ENCODE measurements at regions not wholly inside any gene's neighbourhood (a gene's known extent, or its start where the extent isn't known, plus 50 kb on each side); places are given as distances from the start of the nearest gene placed in this dataset.
"Not testable (repeated sequence)": the region's sequence is repeated elsewhere in the genome, so short reads cannot be mapped to it uniquely, and the experiment has no call there.

DNA sequence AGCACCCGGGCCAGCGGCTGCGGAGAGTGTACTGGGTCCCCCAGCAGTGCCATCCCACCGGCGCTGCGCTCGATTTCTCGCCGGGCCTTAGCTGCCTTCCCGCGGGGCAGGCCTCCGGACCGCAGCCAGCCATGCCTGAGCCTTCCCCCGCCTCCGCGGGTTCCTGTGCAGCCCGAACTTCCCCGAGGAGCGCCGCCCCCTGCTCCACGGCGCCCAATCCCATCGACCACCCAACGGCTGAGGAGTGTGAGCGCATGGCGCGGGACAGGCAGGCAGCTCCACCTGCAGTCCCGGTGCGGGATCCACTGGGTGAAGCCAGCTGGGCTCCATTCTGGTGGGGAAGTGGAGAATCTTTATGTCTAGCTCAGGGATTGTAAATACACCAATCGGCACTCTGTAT, 325.4 kb downstream of the PPP1R3A start:
- DNase-seq (ENCODE audit: low read depth) = not testable (repeated sequence)

DNA sequence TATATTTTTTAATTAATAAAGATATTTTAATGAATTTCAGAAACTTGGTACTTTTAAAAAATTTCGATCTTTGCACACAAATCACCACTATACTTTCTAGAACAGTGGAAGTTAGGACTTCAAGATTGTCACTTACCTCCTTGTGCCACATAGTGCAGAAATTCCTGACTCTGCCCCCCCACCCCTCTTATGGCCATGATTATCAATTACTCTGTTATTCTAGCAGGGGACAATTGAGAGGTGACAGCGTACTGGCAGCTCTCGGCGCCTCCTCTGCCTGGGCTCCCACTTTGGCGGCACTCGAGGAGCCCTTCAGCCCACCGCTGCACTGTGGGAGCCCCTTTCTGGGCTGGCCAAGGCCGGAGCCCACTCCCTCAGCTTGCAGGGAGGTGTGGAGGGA, 325.9 kb downstream of the PPP1R3A start:
- DNase-seq (ENCODE audit: low read depth) = not testable (repeated sequence)

DNA sequence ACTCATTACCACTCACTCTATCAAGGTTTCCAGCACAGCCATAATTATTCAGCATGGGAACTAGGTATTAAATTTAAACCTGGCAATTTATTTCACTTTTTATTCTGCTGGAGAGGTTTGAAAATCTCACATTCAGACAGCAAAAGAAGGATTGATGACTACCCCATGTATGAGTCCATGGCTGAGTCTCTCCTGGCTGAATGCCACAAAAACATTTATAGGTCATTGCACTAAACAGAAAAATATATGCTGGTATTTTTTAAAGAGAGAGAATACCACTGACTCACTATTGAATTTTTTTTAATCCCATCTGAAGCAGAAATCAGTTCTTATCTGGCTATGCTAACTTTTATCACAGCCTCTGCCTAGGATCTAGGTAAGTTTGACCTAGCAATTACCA, 336.3 kb downstream of the PPP1R3A start:
- DNase-seq (ENCODE audit: low read depth) = no peak

DNA sequence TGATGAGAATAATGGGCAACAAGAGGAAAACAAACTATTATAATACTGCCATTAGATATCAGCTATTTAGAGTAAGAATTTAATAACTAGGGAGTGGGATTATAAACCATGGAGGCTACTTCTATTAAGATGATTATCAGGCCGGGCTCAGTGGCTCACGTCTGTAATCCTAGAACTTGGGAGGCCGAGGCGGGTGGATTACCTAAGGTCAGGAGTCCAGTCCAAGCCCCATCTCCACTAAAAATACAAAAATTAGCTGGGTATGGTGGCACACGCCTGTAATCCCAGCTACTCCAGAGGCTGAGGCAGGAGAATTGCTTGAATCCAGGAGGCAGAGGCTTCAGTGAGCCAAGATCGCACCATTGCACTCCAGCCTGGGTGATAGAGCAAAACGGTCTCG, 355.6 kb downstream of the PPP1R3A start:
- DNase-seq (ENCODE audit: low read depth) = not testable (repeated sequence)

DNA sequence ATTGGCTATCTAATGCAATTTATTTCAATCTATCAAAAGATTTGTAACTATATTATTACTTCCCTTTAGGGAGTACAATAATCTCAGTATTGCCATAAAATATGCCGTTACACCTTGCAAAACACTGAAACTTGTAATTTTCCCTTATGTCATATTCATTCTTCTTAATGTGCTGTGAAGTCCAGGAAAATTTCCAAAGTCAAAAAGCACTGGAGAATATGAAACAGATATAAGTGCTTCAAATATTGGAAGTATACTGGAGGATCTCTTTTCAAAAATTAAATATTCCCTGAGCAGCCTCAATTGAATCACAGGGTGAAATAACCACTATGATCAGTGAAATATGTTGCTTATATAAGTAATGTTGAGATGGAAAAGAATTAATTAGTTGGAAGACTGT, 356.0 kb downstream of the PPP1R3A start:
- no peak for DNase-seq (ENCODE audit: low read depth)

DNA sequence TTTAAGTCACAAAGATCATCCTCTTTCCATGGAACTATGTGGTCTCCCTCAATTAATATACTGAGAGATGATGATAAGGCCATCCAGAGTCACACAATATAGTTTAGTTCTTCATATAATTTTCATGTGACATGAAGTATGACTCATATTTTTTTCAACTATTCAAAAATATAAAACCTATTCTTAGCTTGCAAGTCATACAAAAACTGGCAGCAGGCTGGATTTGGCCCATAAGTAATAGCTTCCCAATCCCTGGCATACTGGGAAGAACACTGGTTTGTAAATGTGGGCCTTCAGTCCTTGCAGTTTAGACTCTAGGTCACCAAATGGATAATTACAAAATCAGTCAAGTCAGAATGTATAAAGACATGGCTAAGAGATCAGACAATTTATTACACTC, 356.6 kb downstream of the PPP1R3A start:
- no peak for DNase-seq (ENCODE audit: low read depth)

DNA sequence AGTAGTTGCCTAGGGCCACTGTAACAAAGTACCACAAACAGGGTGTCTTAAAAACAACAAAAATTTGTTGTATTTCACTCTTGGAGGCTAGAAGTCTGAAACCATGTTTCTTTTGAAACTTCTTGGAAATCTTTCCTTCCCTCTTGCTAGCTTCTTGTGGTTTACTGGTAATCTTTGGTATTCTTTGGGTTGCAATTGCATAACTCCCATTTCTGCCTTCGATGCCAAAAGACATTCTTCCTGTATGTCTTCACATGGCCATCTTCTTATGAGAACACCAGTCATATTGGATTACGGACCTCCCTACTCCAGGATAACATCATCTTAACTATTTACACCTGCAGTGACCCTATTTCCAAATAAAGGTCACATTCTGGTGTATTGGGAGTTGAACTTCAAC, 357.4 kb downstream of the PPP1R3A start:
- no peak for DNase-seq (ENCODE audit: low read depth)

DNA sequence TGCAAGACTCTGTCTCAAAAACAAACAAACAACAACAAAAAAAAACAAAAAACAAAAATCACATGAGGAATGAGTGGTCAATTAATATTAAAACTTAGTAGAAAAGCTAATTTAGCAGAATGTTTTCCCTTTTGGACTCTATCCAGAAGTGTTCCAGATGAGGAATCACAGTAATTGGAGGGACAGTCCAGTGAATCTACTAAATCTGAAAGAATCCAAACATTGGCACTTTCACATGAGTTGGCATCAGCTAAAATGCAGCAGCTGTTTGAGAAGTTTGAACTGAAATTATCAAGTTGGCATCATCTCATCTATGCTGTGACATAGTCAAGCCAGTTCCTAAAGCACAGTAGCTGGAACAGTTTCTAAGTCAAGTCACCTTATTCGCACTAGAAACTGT, 367.8 kb downstream of the PPP1R3A start:
- DNase-seq (ENCODE audit: low read depth) = no peak

DNA sequence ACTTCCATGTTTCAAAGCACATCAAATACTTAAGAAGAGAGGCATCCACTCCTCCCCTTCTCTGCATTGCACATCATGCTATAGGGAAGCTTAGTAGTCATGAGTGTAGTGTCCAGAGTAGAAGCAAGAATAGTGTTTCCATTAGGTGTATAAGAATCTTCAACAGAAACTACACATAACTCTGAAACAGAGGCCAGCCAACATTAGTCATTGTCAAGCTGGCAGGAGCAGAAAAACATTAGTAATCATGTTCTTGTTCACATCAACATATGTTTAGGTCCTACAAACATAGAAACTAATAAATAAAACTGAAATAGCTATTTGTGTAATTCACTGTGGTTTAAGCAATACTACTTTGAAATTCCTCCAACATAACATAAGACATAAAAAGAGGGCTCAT, 370.2 kb downstream of the PPP1R3A start:
- no peak for DNase-seq (ENCODE audit: low read depth)

DNA sequence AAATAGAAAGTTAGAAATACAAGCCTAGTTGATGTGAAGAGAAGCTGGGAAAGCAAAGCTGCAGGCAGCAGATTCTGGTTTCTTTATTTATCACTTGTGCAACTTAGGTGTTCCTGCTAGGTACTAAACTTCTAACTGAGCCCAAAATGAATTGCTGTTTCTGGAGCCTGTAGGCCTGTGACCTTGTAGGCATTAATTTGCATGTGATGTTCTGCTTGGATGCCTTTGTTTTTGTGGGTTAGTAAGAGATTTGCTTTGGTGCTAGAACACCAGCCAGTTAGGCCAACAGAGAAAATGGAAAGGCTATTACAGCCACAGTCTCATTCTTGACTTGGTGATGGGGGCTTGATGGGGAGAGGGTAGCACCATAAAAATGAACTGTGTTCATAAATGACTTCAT, 370.7 kb downstream of the PPP1R3A start:
- DNase-seq (ENCODE audit: low read depth) = no peak

DNA sequence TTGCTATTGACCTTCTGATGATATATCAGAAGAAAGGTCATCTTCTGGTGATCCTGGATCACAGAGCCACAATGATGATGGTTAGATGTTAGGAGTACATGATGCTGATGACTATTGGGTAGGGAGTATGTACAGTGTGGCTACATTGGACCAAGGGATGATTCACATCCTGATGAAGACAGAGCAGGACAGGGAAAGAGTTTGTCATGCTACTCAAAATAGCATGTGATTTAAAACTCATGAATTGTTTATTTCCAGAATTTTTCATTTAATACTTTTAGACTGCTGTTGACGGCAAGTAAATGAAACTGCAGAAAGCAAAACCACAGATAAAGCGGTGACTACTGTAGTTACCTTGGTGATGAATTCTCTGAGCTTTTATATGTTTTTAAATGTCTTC, 397.3 kb downstream of the PPP1R3A start:
- DNase-seq (ENCODE audit: low read depth) = no peak

DNA sequence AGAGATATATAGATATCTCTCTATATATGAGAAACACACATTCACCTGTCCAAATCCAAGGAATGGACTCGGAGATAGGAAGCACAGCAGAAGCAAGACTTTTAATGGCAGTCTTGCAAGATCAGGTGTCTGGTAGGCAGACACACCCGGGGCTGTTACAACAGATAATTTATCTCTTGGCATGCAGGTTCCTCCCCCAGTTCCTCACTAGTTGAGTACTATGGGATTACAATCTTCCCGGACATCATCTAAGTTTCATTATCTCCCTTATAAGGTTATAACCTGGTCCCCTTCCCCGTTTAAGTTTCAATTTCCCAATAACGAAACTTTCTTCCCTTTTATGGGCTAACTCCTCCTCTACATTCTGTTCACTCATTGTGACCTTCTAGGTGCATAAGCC, 399.3 kb downstream of the PPP1R3A start:
- no peak for DNase-seq (ENCODE audit: low read depth)

DNA sequence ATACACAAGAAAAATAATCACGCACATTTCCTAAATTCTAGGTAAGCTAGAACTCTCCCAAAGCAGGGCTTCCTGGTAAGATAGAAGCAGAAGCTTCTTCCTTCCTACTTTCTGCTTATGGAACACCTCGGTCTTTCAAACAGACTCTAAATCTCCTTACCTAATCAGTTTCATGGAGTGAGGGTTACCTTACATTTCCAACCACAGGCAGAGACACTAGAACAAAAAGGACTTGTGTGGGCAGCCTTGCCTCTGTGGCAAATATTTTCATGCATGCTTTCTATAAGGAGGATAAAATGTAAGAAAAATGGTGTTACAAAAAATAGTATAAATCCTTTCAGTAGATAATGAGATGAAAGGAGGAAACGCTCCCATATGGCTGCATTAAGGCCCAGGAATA, 386.3 kb upstream of the SMIM30 start:
- DNase-seq (ENCODE audit: low read depth) = no peak

DNA sequence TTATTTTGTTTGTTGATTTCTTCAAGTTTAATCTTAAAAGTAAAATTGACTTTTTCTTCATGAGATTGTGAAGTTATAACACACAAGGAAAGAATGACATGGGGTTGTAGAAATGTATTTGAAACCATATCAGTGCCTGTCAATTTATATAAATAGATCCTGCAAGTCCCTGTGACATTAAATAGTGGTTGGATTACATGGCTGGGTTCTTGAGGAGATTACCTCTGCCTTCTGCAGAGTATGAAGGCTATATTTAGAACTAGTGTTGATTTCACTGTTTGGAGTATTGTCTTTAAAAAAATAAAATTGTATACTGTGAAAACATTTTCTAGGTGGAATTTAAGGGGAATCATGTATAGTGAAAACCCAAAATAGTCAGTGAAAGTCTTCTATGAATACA, 385.8 kb upstream of the SMIM30 start:
- no peak for DNase-seq (ENCODE audit: low read depth)

DNA sequence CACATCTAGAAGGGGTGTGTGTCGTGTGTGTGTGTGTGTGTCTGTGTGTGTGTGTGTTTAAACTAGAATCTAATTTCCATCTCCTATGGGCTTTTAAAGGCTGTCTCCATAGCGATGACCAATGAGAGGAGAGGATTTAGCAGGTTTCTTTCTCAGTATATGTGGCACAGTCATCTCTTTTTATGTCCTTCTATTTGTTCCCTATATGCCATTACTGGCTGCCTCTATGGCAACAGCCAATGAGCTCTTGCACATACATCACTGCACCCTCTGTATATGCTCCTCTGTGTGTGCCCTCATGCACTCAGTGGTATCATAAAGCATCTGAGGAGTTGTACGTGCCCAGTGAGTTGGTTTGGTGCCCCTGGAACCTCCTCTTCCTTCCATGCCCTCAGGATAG, 378.2 kb upstream of the SMIM30 start:
- not testable (repeated sequence) for DNase-seq (ENCODE audit: low read depth)

DNA sequence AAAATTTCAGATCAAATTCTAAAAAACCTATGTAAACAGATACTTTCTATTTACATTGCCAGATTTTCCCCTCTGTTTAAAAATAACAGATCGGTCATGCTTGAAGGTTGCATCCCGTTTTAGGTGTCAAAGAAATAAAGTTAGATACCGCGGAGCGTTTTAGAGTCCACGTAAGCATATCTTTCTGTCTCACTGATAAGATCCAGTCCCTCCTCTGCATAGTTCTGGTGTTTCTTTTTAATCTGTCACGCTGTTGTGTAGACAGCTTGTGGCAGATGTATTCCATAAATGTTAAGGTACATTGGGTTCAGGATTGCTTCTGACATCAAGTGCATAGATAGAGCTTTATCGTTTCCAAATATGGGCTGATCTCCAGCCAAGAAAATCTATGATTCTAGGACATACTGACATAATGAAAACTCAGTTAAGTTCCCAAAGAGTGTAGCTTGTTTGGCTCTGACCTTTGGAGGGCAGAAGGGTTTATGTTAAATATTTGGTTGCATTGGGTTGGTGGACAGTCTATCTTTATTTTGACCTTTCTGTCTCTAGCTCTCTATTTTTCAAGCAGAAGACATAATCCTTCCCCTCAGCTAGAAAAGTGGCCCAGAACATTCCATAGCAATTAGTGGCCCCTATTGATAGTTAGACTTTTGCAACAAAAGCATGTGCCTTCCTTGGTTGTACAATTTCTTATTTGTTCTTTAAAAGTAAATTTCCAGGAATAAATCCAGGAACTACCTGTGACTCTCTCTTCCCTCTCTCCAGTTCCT, 376.6 kb upstream of the SMIM30 start:
- DNase-seq (ENCODE audit: low read depth) = not testable (repeated sequence)

DNA sequence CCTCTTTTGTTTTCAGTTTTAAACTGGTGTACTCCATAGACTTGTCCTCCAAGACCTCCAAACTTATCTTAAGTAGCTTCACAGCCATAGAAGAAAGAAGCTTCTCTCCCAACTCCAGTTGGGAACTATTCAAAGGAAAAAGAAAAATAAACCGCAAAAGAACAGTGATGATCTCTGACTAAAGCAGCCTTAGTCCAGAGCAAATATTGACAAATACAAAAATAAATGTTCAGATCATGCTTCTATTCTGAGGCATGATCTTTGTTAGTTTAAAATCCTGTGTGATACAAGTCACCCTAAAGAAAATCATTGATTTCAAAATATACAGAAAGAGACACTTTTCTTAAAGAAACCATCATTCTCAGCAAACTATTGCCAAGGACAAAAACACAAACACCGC, 373.0 kb upstream of the SMIM30 start:
- DNase-seq (ENCODE audit: low read depth) = no peak

DNA sequence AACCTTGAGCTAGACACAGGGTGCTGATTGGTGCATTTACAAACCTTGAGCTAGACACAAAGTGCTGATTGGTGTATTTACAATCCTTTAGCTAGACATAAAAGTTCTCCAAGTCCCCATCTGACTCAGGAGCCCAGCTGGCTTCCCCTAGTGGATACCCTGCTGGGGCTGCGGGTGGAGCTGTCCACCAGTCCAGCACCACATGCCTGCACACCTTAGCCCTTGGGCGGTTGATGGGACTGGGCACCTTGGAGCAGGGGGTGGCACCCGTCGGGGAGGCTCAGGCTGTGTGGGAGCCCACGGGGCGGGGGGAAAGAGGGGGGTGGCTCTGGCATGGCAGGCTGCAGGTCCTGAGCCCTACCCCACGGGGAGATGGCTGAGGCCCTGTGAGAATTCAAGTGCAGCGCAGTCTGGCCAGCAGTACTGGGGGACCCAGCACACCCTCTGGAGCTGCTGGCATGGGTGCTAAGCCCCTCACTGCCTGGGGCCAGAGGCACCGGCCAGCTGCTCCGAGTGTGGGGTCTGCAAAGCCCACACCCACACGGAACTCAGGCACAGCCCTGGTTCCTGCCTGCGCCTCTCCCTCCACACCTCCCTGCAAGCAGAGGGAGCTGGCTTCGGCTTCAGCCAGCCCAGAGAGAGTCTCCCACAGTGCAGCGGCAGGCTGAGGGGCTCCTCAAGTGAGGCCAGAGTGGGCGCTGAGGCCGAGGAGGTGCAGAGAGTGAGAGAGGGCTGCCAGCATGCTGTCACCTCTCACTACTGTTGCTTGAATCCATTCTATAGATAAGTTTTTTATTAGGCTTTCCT, 369.8 kb upstream of the SMIM30 start:
- DNase-seq (ENCODE audit: low read depth) = no peak

DNA sequence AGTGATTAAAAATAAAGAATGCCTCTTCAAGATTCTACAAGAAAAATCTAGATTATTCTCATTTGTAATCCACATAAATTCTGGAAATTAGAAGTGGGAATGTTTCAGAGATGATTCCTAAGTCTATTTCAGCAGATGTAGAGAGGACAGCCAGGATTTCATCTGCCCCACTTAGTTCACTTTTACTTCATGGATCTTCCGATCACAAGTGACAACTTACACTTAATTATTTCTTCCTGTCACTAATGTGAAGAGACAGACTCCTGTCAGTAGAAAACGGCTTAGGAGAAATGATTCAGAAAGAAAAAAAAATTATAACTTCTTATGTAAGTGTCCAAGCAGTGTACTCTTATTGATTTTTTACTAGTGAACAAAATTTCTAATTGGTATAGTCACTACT, 368.2 kb upstream of the SMIM30 start:
- DNase-seq (ENCODE audit: low read depth) = no peak

DNA sequence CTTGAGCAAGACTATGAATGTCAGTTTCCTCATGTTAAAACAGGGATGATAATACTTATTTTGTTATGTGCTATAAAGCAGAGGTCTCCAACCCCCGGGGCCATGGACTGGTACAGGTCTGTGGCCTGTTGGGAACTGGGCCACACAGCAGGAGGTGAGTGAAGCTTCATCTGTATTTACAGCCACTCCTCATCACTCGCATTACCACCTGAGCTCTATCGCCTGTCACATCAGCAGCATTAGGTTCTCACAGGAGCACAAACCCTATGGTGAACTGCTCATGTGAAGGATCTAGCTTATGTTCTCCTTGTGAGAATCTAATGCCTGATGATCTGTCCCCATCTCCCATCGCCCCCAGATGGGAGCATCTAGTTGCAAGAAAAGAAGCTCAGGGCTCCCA, 365.3 kb upstream of the SMIM30 start:
- DNase-seq (ENCODE audit: low read depth) = no peak

DNA sequence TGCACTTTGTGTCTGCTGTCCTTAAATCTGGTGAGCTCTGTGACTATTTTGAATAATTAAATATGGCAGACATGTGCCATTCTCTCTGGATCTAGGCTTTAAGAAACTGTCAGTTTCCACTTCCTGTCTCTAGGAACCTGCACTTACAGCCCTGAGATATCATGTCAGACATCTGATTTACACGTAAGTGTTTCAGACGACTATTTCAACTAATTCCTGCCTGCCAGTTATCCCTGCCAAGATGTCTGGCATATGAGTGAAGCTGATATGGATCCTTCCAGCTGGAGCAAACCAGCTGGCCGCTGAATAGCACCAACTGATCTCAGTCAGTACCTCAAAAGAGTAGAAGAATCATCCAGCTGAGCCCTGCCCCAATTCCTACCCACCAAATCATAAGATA, 362.2 kb upstream of the SMIM30 start:
- no peak for DNase-seq (ENCODE audit: low read depth)

DNA sequence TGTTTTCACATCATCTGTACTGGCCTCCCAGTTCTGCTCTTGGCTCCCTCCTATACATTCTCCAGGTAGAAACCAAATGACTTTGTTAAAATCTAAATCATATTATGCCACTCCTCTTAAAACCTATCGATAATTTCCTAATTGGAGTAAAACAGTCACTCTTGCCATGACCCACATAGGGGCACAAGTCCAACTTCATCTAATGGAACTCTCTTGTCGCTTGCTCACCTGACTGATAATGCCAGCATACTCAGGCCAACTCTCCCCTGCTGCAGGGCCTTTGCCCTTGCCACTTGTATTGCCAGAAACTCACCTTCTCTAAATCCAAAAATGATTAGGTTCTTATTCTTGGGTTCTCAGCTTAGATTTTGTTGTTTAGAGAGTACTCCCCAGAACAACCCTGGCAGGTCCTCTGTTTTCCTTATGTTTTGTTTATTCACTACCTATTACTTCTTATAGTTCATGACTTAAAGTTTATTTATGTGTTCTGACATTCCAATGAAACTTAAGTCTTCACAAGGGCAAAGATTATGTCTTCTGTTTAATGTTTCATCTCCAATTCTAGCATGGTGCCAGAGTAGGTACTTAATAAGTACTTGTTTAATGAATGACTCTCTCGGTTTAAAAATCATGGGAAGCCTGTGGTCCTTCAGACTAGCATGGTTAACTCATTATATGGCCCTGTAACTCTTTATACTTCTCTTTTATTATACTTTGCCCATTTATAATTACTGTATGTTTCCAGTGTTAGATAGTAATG, 345.9 kb upstream of the SMIM30 start:
- DNase-seq (ENCODE audit: low read depth) = no peak

DNA sequence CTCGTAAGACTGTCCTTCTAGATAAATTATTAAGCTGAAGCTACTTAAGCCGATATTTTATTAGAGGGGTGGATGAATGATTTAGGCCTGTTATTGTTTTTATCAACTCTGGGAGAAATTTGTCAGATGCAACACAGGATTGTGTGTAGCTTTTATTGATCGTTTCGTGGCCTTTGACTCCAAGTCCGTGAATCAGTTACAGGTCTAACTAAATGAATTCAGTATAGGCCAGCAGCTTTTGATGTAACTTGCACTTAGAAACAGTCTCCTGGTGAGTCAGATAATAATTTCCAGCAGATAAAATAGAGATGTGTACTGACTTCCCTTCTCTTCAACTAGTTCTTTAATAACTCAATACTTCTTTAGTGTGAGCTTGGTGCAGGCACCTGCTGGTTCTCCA, 341.7 kb upstream of the SMIM30 start:
- DNase-seq (ENCODE audit: low read depth) = no peak
